ENCODE measurements at regions not wholly inside any gene's neighbourhood (a gene's known extent, or its start where the extent isn't known, plus 50 kb on each side); places are given as distances from the start of the nearest gene placed in this dataset.

DNA sequence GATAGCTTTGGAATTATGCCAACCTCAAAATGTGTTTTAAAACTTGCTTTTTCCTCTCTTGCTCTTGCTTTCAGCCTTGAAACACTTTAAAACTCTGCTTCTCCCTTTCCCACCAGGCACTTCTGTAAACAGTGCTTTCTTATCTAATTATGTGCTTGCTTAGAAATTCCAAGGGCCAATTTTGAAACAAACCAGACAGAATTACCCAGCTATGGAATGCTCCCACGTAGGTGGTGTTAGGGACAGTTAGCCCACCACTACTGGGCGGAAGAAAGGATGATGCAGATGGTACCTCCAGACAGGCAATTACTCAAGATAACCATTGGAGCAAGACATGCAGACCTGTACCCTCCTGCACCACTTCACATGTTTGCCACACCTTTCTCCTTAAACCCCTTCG lies 523.0 kb upstream of the PTPRD start:
- TF ChIP-seq, protein P1, sequence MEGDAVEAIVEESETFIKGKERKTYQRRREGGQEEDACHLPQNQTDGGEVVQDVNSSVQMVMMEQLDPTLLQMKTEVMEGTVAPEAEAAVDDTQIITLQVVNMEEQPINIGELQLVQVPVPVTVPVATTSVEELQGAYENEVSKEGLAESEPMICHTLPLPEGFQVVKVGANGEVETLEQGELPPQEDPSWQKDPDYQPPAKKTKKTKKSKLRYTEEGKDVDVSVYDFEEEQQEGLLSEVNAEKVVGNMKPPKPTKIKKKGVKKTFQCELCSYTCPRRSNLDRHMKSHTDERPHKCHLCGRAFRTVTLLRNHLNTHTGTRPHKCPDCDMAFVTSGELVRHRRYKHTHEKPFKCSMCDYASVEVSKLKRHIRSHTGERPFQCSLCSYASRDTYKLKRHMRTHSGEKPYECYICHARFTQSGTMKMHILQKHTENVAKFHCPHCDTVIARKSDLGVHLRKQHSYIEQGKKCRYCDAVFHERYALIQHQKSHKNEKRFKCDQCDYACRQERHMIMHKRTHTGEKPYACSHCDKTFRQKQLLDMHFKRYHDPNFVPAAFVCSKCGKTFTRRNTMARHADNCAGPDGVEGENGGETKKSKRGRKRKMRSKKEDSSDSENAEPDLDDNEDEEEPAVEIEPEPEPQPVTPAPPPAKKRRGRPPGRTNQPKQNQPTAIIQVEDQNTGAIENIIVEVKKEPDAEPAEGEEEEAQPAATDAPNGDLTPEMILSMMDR (conservative IDR thresholded peaks at IDR 0.05): no peak
- TF ChIP-seq EZH2 (IDR thresholded peaks at IDR 0.05; ENCODE audit: low read depth): no peak

Data from PC-9 (cell line).